ENCODE measurements at regions not wholly inside any gene's neighbourhood (a gene's known extent, or its start where the extent isn't known, plus 50 kb on each side); places are given as distances from the start of the nearest gene placed in this dataset.

DNA sequence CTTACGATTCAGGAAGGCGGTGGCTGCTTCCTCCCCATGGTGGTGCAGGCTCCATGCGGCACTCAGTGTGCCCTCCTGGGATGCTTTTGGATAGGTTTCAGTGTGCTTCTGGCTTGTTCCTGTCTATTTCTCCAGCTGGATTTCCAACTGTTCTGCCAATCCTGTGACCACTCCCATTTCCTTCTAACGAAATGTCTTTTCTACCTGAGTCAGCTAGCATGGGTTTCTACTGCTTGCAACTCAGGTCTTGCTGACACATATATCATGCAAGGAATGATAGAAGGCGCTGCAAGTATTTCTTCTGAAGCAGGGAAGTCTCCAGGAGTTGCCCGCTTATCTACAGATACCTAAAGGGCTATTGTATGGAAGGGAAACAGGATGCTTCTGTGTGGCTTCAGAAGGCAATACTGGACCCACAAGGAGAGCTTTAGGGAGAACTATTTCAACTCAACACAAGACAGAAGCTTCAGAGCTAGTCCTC lies 244.4 kb downstream of the OPA1 start:
- no peak for TF ChIP-seq POLR2A (IDR thresholded peaks at IDR 0.05)
- TF ChIP-seq, protein P1, sequence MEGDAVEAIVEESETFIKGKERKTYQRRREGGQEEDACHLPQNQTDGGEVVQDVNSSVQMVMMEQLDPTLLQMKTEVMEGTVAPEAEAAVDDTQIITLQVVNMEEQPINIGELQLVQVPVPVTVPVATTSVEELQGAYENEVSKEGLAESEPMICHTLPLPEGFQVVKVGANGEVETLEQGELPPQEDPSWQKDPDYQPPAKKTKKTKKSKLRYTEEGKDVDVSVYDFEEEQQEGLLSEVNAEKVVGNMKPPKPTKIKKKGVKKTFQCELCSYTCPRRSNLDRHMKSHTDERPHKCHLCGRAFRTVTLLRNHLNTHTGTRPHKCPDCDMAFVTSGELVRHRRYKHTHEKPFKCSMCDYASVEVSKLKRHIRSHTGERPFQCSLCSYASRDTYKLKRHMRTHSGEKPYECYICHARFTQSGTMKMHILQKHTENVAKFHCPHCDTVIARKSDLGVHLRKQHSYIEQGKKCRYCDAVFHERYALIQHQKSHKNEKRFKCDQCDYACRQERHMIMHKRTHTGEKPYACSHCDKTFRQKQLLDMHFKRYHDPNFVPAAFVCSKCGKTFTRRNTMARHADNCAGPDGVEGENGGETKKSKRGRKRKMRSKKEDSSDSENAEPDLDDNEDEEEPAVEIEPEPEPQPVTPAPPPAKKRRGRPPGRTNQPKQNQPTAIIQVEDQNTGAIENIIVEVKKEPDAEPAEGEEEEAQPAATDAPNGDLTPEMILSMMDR (IDR thresholded peaks at IDR 0.05) = no peak
